Uterus (tissue), 2 donors: ENCODE measurements at regions not wholly inside any gene's neighbourhood (a gene's known extent, or its start where the extent isn't known, plus 50 kb on each side); places are given as distances from the start of the nearest gene placed in this dataset.

Source experiments
- CTCF ChIP-seq, 4 experiments: fragments of 200-600 bp in 2 of 4; fragments of 450-650 bp in 2 of 4; sonication (generic) in 2 of 4; IDR thresholded peaks; one replicate each; pipeline ENCODE4 v1.5.1; 2016 to 2019; ENCODE audit warnings: antibody characterized with exemption in 4 of 4, mild to moderate bottlenecking in 2 of 4, moderate library complexity in 1 of 4
- POLR2A ChIP-seq, 2 donors: fragments of 450-650 bp; IDR thresholded peaks; one replicate each; pipeline ENCODE4 v1.6.1; 2016; ENCODE audit warnings: antibody characterized with exemption in 2 of 2, mild to moderate bottlenecking in 1 of 2, moderate library complexity in 1 of 2

GRCh38 chr5:87717761-87718160 lies 305.0 kb upstream of the CCNH start:
- no peak for TF ChIP-seq CTCF (IDR thresholded peaks at IDR 0.05)
- no peak for TF ChIP-seq POLR2A (IDR thresholded peaks at IDR 0.05)
